GM21528 (cell line): ENCODE measurements at regions not wholly inside any gene's neighbourhood (a gene's known extent, or its start where the extent isn't known, plus 50 kb on each side); places are given as distances from the start of the nearest gene placed in this dataset.
"Not testable (repeated sequence)": the region's sequence is repeated elsewhere in the genome, so short reads cannot be mapped to it uniquely, and the experiment has no call there.

ENCODE experiments used
- ATAC-seq: cut with Tn5 transposase; IDR thresholded peaks from one replicate; pipeline ENCODE4 v1.9.1; 2021; ENCODE audit warnings: mild to moderate bottlenecking, moderate library complexity; ENCODE audit not compliant: unreplicated experiment, low FRiP score

DNA sequence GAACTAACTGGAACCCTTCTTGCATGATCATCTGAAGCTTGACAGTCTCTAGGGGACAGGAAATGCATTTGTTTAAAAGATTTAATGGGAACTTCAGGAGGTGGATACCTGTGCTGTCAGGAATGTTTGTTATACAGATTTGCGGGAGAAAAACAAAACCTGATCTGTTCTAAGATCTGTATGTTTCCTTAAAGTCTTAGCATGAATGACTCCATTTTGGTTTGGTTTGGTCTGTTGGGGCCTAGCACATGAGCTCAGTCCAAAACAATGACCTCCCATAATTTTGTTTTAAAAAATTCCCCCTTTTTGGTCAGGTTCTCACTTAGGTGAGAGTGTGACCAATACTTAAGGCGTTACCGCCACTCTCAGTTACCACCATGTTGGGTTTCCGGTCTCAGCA, 138.7 kb downstream of the AKR1D1 start:
- no peak for ATAC-seq

DNA sequence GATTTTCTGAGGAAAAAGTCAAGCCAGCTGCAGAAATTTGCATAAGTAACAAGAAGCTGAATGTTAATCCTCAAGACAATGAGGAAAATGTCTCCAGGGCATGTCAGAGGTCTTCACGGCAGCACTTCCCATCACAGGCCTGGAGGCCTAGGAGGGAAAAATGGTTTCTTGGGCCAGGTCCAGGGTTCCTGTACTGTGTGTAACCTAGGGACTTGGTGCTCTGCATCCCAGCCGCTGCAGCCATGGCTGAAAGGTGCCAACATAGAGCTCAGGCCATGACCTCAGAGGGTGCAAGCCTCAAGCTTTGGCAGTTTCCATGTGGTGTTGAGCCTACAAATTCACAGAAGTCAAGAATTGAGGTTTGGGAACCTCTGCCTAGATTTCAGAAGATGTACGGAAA, 144.1 kb downstream of the AKR1D1 start:
- ATAC-seq, result not testable (repeated sequence)

DNA sequence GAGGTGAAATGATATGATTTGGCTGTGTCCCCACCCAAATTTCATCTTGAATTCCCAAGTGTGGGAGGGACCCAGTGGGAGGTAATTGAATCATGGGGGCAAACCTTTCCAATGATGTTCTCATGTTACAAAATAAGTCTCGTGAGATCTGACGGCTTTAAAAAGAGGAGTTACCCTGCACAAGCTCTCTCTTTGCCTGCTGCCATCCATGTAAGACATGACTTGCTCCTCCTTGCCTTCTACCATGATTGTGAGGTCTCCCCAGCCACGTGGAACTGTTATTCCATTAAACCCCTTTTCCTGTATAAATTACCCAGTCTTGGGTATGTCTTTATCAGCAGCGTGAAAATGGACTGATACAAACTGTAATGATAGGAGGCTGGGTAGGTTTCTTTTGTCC, 145.1 kb downstream of the AKR1D1 start:
- ATAC-seq, result not testable (repeated sequence)

DNA sequence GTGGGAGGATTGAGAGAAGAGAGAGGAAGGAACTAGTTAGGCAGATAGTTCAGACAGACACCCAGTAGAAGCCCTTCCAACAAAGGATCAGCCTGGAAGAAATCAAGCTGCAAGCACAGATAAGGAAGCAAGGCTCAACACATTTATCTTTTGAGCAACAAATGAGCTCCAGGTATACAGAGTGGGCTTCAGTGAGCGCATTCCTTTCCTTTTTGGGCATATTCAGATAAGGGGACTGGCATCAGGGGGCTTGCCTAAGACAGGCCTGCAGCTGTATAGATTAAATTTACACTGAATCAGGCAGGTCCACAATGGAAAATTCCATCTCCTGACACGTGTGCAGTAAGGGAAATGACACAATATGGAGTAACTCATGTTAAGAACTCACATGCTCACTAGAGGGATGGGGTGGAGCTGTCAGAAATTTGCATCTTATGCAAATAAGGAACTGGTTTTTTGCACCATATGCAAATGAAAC, 147.2 kb downstream of the AKR1D1 start:
- no peak for ATAC-seq

DNA sequence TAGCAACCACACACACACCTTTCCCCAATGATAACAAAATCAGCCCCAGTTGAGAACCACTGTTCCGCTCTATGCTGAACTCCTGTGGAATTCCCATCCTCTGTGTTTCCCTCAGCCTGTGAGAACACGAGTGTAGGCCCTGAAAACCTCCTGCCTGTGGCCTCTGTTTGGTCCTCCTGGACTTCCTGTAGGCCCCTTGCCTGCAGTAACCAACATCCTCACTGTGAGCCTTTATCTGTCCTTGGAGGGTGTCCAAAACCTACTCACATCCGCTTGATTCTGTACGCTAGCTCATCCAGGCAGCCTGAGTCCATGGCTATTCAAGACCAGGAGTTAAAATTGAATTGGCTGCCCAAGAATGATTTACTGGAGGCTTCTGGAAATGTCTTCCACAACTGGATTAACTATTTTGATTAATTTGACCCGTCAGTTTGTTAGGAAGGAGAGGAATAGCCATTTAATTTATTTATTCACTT, 149.8 kb downstream of the AKR1D1 start:
- no peak for ATAC-seq

DNA sequence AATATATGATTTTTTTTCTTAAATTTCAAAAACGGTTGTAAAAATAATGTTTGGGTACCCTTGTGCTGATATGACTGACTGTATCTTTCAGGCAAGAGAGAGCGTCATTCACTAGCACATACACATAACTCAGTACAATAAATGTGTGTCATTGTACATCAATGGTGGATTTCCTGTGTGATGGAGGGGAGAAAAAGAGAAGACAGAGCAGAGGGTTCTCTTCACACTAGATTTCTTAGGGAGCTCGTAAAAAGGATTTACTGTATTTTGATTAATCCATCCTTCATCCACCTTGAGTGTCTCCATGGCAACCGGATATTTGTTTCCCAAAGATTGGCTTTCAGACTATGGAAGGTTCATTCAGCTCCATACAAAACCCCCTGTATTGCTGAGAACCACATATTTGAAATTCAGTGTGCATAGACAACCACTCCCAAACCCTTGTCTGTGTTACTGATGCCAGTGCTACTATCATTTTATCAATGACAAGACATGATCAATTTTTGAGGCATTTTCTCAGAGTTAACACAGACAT, 150.6 kb downstream of the AKR1D1 start:
- no peak for ATAC-seq

DNA sequence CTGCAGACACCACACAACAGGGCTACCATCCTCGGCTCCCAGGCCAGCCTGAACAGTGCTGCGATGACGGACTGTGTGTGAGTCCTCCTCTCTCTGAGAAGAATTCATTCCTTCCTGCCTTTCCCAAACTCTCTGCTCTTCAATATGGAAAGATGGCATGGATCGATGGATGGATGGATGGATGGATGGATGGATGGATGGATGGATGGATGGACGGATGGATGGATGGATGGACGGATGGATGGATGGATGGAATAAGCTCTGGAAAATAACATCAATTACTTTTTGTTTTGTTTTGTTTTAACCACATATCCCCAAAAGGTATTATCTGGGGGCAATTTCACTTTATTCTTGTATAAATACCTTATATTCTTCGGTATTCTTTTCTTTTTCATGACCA, 151.9 kb downstream of the AKR1D1 start:
- ATAC-seq, result no peak

DNA sequence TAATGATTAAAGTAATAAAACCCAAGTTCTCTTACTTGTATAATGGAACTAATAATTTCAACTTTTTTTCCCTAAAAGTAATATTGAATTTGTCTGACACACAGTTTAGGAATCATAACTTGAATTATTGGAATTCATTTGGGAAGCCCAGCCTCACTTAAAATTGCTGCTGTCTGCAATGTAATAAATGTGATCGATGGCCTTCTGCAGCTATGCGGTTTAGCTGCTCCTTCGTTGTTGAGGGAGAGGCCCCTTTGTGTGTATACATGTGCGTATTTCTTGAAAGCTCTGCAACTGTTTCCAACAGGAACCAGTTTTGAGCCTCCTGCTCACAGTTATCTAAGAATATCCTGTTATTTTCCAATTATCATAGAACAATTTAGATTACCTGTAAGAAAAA, 152.5 kb downstream of the AKR1D1 start:
- no peak for ATAC-seq

DNA sequence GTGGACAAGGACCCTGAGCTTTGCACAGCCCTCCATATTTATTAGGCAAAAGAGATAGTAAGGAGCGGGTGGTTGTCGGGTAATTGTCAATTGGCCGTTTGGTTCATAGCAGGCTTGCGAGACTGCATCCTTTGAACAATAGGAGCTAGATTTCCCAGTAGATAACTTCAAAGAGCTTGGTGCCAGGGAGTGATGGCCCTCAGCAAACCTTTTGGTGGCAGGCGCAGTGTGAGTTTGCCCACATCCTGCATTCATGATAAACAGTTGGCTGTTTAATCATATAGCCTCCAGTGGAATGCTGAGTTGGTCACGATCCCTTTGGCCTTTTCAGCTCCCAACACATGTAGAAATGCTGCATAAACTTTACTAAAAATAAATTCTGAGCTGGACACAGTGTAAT, 156.9 kb downstream of the AKR1D1 start:
- ATAC-seq, result no peak

DNA sequence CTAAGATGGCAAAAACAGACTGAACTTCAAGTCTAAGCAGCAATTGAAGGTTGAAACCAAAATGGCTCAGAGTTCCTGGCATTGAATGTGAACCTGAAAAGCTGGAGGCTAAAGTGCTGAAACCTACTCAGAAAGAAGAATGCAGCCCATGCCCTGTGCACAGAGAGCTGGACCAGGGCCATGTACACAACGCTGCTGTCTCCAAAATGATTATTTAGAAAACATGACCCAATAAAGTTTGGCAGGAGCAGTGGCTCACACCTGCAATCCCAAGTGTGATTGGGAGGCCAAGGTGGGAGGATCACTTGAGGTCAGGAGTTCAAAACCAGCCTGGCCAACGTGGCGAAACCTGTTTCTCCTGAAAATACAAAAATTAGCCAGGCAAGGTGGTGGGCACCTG, 158.9 kb downstream of the AKR1D1 start:
- no peak for ATAC-seq

DNA sequence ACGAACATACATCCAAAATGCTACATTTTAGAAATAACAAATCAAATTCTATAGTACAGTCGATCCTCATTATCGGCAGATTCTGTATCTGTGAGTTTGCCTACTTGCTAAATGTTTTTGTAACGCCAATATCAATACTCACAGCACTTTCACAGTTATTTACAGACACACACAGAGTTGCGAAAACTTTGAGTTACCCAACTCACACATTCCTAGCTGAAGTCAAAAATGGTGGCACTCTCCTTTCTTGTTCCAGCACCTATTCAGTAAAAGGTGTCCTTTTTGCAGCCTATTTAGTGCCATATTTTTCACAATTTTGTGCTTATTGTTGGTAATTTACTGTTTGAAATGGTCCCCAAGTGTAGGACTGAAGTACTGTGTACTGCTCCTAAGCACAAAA, 161.7 kb downstream of the AKR1D1 start:
- no peak for ATAC-seq

DNA sequence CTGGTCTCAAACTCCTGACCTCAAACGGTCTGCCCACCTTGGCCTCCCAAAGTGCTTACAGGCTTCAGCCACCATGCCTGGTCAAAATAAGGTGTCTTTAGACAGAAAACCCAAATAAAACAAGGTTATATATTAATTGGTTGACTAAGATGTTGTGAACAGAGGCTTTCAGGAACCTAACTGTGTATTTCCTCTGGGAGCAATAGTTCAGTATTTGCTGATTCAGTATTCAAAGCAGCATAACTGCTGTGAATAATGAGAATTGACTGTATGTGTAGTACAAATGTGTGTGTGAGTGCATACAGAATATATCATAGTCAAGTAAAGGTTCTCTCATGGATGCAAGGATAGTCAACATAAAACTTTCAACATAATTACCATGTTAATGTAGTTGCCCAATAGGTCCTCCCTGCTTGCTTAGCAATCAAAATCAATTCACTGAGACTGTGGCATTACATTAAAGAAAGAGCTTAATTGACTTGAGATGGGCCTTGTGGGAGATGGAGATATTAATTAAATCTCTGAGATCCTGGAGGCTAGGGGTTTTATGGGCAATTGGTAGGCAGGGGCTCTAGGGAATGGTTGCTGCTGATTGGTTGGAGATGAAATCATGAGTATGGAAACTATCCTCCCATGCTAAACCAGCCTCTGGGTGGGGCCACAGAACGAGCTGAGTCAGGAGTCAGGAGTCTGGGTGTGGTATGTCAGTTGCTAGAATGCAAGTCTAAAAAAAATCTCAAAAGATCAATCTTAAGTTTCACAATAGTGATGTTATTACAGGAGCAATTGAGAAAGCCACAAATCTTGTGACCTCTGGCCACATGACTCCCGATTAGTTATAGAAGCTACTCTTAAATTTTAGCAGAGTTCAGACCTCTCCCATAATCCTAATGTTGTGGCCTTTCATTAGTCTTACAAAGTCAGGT, 162.7 kb downstream of the AKR1D1 start:
- no peak for ATAC-seq

DNA sequence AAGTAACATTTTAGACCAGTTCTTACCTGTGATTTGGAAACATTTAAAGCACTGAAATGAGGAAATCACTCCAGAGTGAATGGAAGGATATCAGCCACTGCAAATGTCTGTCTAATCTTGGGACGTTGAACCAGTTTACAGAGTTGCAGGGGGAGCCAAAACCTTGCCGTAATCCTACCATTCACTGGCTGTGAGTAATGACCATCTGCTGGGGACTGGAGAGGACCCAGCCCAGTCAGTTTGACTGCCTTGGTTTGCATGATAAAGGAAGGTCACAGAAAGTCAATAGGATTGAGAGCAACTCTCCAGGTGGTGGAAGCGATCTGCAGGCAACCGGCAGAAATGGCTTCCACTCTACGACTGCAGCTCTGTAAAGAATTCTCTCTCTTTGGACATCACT, 167.2 kb downstream of the AKR1D1 start:
- no peak for ATAC-seq

DNA sequence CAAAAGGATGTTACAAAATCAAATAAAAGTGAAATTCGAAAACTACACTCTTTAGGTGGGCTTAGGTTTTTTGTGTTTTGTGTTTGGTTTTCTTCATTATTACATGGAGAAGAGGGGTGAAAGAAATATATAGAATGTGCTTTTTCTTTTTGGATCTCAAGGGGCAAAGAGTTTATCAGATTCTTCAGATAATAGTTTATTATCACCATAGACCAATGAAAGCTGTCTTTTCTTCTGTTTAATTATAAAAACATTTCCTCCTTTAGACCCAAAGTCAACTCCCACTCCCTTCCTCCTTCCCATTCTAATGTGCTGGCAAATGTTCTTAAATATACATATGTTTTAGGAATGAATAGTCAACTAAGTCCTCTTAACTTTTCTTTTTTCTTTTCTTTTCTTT, 167.6 kb downstream of the AKR1D1 start:
- no peak for ATAC-seq

DNA sequence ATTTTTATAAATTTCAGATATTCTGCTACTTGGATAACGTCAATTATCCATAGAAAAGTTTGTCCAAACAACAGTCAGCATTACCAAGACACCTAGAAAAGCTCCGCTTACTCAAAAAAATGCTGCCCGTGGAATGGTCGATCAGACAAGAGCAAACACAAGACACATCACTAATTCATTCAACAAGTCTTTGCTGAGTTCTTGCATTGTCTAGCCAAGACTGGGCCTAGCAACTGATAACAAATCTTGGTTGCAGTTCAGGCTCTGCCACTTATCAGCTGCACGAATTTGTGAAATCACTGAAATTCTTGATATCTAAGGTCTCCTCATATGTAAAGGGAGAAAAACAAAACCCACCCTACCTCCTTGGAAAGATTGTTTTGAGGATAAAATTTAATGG, 168.3 kb downstream of the AKR1D1 start:
- ATAC-seq, result no peak

DNA sequence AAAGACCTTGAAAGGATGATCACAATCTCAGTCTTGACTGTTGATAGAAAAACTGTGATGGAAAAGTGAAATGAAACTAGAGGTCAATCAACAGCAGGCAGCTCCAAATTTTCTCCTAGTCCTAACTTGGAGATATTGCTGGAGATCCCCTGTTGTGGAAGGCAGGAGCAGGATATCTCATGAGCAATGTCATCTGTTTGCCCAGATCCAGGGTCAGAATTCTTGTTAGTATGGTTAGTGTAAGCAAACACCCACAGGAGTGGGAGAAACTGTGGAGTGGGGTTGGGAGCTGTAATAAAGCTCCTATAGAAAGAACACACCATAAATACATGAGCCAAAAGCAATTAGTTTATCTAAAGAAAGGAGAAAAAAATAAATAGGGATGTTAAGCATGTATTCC, 169.0 kb downstream of the AKR1D1 start:
- ATAC-seq, result no peak

DNA sequence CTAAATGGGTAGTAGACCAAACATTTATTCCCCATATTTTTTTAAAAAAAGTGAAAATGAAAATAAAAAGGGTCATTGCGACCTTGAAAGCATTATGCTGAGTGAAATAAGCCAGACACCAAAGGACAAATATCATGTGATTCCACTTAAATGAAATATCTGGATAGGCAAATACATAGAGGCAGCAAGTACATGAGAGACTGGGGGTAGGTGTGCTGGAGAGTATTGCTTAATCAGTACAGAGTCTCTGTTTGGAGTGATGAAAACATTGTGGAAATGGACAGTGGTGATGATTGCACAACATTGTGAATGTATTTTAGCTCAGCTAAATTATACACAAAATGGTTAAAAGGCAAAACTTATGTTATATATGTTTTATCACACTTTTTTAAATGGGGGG, 169.4 kb downstream of the AKR1D1 start:
- ATAC-seq, result no peak

DNA sequence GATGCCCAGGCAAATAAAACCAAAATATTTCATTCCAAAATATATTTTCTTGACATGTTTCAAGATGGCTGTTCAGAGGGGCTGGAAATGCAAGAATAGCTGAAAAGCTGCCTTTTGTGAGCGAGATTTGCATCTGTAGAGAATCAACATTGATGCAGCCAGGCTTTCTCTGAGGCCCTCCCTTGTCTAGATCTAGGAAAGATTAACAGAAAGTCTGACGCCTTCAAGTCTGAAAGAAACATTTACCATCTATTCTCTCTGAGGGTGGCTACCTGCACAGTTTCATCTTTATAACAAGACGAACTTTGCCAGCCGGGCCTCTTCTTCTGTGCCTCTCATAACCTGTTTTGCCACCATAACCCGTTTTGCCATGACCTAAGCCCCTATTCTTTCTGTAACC, 170.2 kb downstream of the AKR1D1 start:
- ATAC-seq, result no peak

DNA sequence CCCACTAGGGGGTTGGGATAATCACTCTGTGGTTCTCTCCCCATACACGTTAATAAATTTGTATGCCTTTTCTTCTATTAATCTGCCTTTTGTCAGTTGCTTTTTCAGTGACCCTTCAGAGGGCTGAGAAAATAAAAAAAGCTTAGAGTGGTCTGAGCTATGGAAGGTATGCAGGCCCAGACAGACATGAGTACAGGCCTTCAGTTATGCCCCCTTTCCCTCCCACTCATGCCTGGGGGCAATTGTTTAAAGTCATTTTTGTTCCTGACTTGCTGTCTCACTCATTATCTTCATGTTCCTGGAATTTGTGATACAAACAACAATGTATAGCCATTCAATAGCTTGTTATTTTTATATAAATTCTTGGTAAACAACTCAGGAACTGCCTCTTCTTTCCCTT, 170.8 kb downstream of the AKR1D1 start:
- no peak for ATAC-seq

DNA sequence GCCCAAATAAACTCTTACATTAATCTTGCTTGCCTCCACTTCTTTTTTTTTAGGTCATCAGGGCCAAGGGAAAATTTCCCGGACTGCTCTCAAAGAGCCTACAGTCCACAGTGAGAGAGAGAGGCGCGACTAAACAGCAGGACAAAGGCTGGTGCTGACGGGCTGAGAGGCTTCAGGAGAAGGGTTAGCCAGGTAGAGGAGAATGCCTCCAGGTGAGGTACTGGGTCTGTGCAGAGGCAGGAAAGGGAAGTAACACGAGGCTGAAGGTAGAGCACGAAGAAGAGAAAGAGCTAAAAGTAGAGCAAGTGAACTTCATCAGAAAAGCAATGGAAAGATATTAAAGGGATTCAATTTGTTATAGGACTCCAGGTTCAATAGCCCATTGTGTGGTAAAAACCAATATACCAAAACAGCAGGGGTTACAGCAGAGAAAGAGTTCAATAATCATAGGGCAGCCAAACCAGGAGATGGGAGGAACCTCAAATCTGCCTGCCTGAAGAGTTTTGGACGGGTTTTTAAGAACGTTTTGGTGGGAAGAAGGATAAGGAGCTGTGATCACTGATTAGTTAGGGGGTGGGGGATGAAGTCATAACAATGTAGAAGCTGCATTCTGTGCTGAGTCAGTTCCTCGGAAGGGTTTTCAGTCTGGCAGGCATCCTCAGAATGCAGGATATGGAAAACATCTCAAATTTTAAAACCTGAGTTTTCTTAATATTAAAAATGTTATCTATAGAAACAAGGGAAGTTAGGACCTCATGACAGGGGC, 171.5 kb downstream of the AKR1D1 start:
- no peak for ATAC-seq

DNA sequence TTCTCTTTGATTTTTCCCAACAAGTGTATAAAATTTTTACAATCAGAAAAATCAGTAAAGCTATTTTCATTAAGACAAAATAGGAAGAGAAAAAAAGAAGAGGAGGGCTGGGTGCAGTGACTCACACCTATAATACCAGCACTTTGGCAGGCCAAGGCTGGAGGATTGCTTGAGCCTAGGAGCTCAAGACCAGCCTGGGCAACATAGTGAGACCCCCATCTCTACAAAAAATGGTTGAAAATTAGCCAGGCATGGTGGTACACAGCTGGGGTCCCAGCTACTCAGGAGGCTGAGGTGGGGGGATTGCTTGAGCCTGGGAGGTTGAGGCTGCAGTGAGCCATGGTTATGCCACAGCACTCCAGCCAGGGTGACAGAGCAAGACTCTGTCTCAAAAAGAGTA, 172.3 kb downstream of the AKR1D1 start:
- no peak for ATAC-seq
